ENCODE measurements at regions not wholly inside any gene's neighbourhood (a gene's known extent, or its start where the extent isn't known, plus 50 kb on each side); places are given as distances from the start of the nearest gene placed in this dataset.
"Not testable (repeated sequence)": the region's sequence is repeated elsewhere in the genome, so short reads cannot be mapped to it uniquely, and the experiment has no call there.

DNA sequence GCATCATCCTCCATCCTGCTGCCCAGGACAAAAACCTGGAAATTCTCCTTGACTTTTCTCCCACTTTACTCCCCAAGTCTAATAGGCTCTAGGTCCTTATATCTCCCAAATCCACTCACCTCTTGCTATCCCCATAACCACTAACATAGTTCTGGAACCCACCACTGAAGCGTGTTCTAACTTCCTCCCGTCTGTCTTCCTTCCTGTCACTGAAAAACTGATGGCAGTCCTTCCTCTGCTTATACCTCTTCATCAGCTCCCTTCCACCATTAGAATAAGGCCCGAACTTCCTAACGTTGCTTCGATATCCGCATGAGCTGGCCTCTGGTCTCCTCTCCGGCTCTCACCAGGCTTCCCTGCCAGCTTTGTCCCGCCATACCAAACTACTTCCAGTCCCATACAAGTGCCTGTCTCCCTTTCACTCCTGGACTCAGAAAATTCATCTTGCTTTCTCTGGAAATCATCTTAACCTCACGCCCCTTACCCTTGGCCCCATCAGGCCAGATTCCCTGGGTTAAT is 63.0 kb upstream of the BCL2L14 start:
- Histone ChIP-seq H3K4me1 (peaks cover 0 to 19% (median 10%) of the 10 kb centered on the region in 4 donors), H3K36me3 (no peaks in the 10 kb centered on the region), H3K9me3 (no peaks in the 10 kb centered on the region), H3K27me3 (no peaks in the 10 kb centered on the region), H3K4me3 (no peak overlapping the region), H3K27ac (peak overlapping the region in 1 of 4 donors; percentile 20)
- no peak for DNase-seq
- TF ChIP-seq CTCF (IDR thresholded peaks at IDR 0.05) (no peak), POLR2A (IDR thresholded peaks at IDR 0.05) (no peak)

DNA sequence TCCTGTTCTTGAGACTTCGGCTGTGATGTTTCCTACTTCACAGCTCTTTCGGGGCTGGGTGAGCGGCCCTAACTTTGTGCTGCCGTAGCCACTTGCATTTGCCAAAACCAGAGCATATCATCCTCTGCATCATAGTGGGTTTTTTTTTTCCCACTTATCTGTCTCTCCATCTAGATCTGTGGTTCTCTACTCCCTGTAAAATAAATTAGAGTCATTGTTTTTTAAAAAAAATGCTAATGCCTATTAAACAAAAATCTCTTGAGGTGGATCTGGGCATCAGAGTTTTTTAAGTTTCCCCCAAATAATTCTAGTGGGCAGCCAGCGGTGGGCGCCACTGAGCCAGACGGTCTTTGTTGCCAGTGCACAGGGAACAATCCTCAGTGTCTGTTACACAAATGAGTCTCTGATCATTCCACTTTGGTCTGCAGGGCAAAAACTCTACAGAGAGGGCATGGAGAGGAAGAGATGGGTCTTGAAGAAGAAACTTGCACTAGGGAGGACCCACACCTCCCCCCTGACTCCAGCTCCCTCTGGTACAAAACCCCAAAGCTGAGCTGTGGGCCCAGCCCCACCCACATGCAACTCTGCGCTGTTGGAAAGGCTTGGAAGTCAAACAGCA is 62.4 kb upstream of the BCL2L14 start:
- H3K36me3 ChIP-seq, result no peaks in the 10 kb centered on the region
- no peak overlapping the region for H3K4me3 ChIP-seq
- no peaks in the 10 kb centered on the region for H3K27me3 ChIP-seq
- no peaks in the 10 kb centered on the region for H3K9me3 ChIP-seq
- peak in 4 of 6 experiments; percentile 16 to 33 (median 30) for TF ChIP-seq CTCF (IDR thresholded peaks at IDR 0.05)
- TF ChIP-seq POLR2A (IDR thresholded peaks at IDR 0.05), result no peak
- H3K27ac ChIP-seq, result peak overlapping the region in 1 of 4 donors; percentile 75
- no peak for DNase-seq
- peaks cover 0 to 19% (median 10%) of the 10 kb centered on the region in 4 donors for H3K4me1 ChIP-seq

- no peaks in the 10 kb centered on the region for H3K36me3 ChIP-seq
- peak overlapping the region in 2 of 4 donors; percentile 35 to 75 for H3K27ac ChIP-seq
- TF ChIP-seq CTCF (IDR thresholded peaks at IDR 0.05) (no peak), POLR2A (IDR thresholded peaks at IDR 0.05) (no peak)
- peaks cover 0 to 19% (median 10%) of the 10 kb centered on the region in 4 donors for H3K4me1 ChIP-seq
- peak in 2 of 3 donors; percentile 42 to 52 for DNase-seq
- H3K9me3 ChIP-seq, result no peaks in the 10 kb centered on the region
- H3K4me3 ChIP-seq, result no peak overlapping the region
- no peaks in the 10 kb centered on the region for H3K27me3 ChIP-seq
Observed at GRCh38 chr12:12008931-12009611, 61.7 kb upstream of the BCL2L14 start.

DNA sequence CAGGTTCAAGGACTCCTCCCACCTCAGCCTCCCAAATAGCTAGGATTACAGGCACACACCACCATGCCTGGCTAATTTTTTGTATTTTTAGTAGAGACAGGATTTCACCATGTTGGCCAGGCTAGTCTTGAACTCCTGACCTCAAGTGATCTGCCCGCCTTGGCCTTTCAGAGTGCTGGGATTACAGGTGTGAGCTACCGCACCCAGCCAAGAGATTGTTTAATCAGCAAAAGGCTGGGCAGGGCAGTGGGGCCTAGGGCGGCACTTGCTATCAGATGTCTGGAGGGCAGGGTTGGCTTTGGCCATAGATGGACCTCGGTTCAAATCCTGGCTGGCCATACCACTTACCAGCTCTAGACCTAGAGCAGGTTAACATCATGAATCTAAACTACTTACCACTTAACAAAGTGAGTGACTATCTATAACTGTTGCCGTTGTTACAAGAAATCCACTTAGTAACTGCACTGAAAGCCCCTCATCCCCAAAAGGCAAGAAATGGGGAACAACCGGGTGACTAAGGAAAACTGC is 60.9 kb upstream of the BCL2L14 start:
- H3K9me3 ChIP-seq, H3K36me3 ChIP-seq, H3K27me3 ChIP-seq, DNase-seq: not testable (repeated sequence)
- Histone ChIP-seq H3K4me1 (peaks cover 0 to 19% (median 10%) of the 10 kb centered on the region in 4 donors), H3K27ac (peak overlapping the region in 3 of 4 donors; percentile 35 to 75 (median 37)), H3K4me3 (peak overlapping the region in 3 of 4 donors; percentile 4 to 37 (median 32))

DNA sequence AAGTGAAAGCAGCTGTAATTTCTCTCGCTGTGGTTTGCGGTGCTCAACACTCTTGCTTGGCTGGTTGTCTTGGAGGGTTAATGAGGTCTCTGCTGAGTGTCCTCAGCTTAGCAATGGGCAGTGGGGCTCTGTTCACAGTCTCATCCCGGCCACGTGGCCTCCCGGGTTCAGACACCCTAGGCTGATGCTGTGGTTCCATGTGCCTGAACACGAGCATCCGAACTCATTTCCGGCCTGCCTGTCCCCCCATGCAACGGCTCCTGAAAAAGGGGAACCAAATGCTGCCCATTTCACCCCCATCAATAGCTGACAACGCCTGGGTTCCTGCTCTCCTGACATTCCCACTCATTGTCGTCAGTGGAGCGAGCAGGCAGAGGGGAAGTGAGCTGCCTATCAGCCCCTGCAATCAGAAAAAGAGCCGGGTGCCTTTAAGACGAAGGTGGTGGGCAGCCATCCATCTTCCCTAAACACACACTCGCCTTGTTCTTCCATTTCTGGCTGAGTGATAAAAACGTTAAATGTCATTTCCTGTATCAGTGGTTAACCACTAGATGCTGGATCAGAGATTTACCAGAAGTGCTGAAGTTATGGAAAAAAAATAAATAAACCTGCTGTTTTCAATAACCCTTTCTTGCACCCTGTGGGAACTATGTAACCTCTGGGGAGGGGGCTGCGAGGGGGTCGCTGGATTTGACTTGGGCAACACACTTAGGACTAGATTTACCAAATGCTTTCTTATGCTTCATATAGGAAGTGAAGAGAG is 60.3 kb upstream of the BCL2L14 start:
- Histone ChIP-seq H3K27ac (peak overlapping the region in 3 of 4 donors; percentile 35 to 75 (median 37)), H3K36me3 (no peaks in the 10 kb centered on the region), H3K4me1 (peaks cover 0 to 19% (median 10%) of the 10 kb centered on the region in 4 donors), H3K4me3 (peak overlapping the region; percentile 4 to 37 (median 26)), H3K9me3 (no peaks in the 10 kb centered on the region), H3K27me3 (no peaks in the 10 kb centered on the region)
- peak in 2 of 3 donors; percentile 70 for DNase-seq
- TF ChIP-seq POLR2A (IDR thresholded peaks at IDR 0.05), result no peak
- no peak for TF ChIP-seq CTCF (IDR thresholded peaks at IDR 0.05)
